K562 (cell line): ENCODE measurements at regions not wholly inside any gene's neighbourhood (a gene's known extent, or its start where the extent isn't known, plus 50 kb on each side); places are given as distances from the start of the nearest gene placed in this dataset.

ENCODE experiments used
- ATAC-seq: fragments of 200-7000 bp; cut with Tn5 transposase; 3 replicates; pipeline ENCODE4 v1.9.1; 2020; ENCODE audit warnings: moderate library complexity
- BruUV-seq: library from RNA; stranded (reverse); fragments of 400-500 nt; replicated peaks from 2 replicates; lab custom pipeline; 2021; lab: Mats Ljungman, UMichigan
- CTCF ChIA-PET: fragments of 300-600 bp; formaldehyde crosslinking; extraction: SDS; loops from one replicate; lab custom pipeline; 2021; ENCODE audit warnings: low intra/inter-chr PET ratio; lab: Yijun Ruan, JAX
- POLR2A ChIA-PET: fragments of 300-600, 350-650 bp; sonication (Branson Sonifier 250); formaldehyde crosslinking; extraction: SDS; loops from one replicate; lab custom pipeline; 2021; ENCODE audit warnings: antibody characterized with exemption, inconsistent platforms; lab: Yijun Ruan, JAX
- DNase-seq, 4 experiments: peaks; one replicate each; pipeline versions ENCODE4 v3.0.0 to v3.0.0-alpha.2; 2011 to 2018; ENCODE audit warnings: low spot score in 3 of 4, mixed read lengths in 3 of 4; ENCODE audit errors: extremely low read depth in 1 of 4
- FAIRE-seq: peaks from 2 replicates; lab custom pipeline; 2011; peaks lifted over from hg19 to GRCh38; lab: Jason Lieb, UNC
- H2AFZ ChIP-seq: 2 replicates; pipeline ENCODE4 v1.6.0; 2011; ENCODE audit warnings: low read depth, low read length, control low read depth, inconsistent platforms
- H3K27ac ChIP-seq: fragments of 200-600 bp; 3 replicates; pipeline ENCODE4 v1.8.0; 2011; ENCODE audit warnings: low read depth, mild to moderate bottlenecking, control low read depth, inconsistent platforms, low read length, moderate library complexity, mixed read lengths; ENCODE audit errors: extremely low read depth
- H3K27me3 ChIP-seq, 2 experiments: fragments of 300-600 bp in 1 of 2; 2 replicates in 1 of 2; 3 replicates in 1 of 2; pipeline versions ENCODE4 v1.6.0 to v1.8.0; 2011; ENCODE audit warnings: inconsistent platforms in 2 of 2, low read length in 2 of 2, mild to moderate bottlenecking in 1 of 2, mixed read lengths in 1 of 2, moderate library complexity in 1 of 2; ENCODE audit not compliant: control insufficient read depth in 2 of 2, insufficient read depth in 2 of 2
- H3K36me3 ChIP-seq: fragments of 300-600 bp; 3 replicates; pipeline ENCODE4 v1.8.0; 2011; ENCODE audit warnings: mild to moderate bottlenecking, low read length, inconsistent platforms; ENCODE audit not compliant: control insufficient read depth, insufficient read depth
- H3K4me1 ChIP-seq, 2 experiments: fragments of 200-600 bp in 1 of 2; replicated peaks in 1 of 2; 2 replicates in 1 of 2; 3 replicates in 1 of 2; pipeline versions ENCODE4 v1.5.1 to v1.8.0; 2011; ENCODE audit warnings: inconsistent platforms in 2 of 2, low read length in 2 of 2, mild to moderate bottlenecking in 1 of 2, mixed read lengths in 1 of 2, moderate library complexity in 1 of 2; ENCODE audit not compliant: control insufficient read depth in 2 of 2, insufficient read depth in 2 of 2
- H3K4me2 ChIP-seq: 2 replicates; pipeline ENCODE4 v1.6.1; 2011; ENCODE audit warnings: low read length, control low read depth, inconsistent platforms, mixed read lengths; ENCODE audit not compliant: insufficient read depth
- H3K4me3 ChIP-seq: fragments of 200-600 bp; sonication (generic), shearing (Covaris generic); 2 replicates; pipeline ENCODE4 v1.5.1; 2016; ENCODE audit warnings: control low read depth, inconsistent platforms
- H3K79me2 ChIP-seq: fragments of 200-600 bp; 3 replicates; pipeline ENCODE4 v1.8.0; 2011; ENCODE audit warnings: low read length, inconsistent platforms; ENCODE audit not compliant: control insufficient read depth, insufficient read depth
- H3K9ac ChIP-seq, 2 experiments: 2 replicates each; pipeline versions ENCODE4 v1.6.0 to v1.6.1; 2011; ENCODE audit warnings: low read depth in 2 of 2, low read length in 2 of 2, control low read depth in 1 of 2, inconsistent platforms in 1 of 2, mild to moderate bottlenecking in 1 of 2, mixed read lengths in 1 of 2; ENCODE audit not compliant: insufficient read depth in 1 of 2
- H3K9me1 ChIP-seq: one replicate; pipeline ENCODE4 v1.6.0; 2011; ENCODE audit warnings: inconsistent platforms, mild to moderate bottlenecking, low read length, moderate library complexity; ENCODE audit not compliant: control insufficient read depth, insufficient read depth
- H3K9me3 ChIP-seq: replicated peaks from 2 replicates; pipeline ENCODE4 v1.5.1; 2011; ENCODE audit warnings: low read depth, low read length, inconsistent platforms; ENCODE audit not compliant: control insufficient read depth, insufficient read depth
- H4K20me1 ChIP-seq: replicated peaks from 2 replicates; pipeline ENCODE4 v1.6.1; 2011; ENCODE audit warnings: low read length, inconsistent platforms, mixed read lengths; ENCODE audit not compliant: control insufficient read depth, insufficient read depth
- CTCF ChIP-seq, 3 experiments: IDR thresholded peaks in 2 of 3; conservative IDR thresholded peaks in 1 of 3; 2 replicates each; pipeline ENCODE4 v1.5.1; 2011 to 2012; ENCODE audit warnings: low read length in 3 of 3, mild to moderate bottlenecking in 3 of 3, control low read depth in 2 of 3, improper control_type of control experiment in 1 of 3, inconsistent platforms in 1 of 3, low read depth in 1 of 3, mixed read lengths in 1 of 3, moderate library complexity in 1 of 3; ENCODE audit not compliant: insufficient read depth in 2 of 3
- MCM7 ChIP-seq, 2 experiments: fragments of 450-650 bp; IDR thresholded peaks; 2 replicates each; pipeline ENCODE4 v1.6.1; 2016 to 2018
- NR2C2 ChIP-seq, 2 experiments: fragments of 200-800 bp in 1 of 2; sonication (Bioruptor generic) in 1 of 2; sonication (generic) in 1 of 2; formaldehyde crosslinking in 1 of 2; IDR thresholded peaks; 2 replicates each; pipeline versions ENCODE4 v1.6.1 to v1.8.0; 2016 to 2022; ENCODE audit warnings: mild to moderate bottlenecking in 1 of 2, missing compliant biosample characterization in 1 of 2, missing genetic modification characterization in 1 of 2, missing genetic modification reagents in 1 of 2
- NUFIP1 ChIP-seq: fragments of 450-650 bp; IDR thresholded peaks from 2 replicates; pipeline ENCODE4 v1.6.1; 2018; ENCODE audit not compliant: partially characterized antibody
- SMARCB1 ChIP-seq: IDR thresholded peaks from 2 replicates; pipeline ENCODE4 v1.6.1; 2011; ENCODE audit warnings: improper control_type of control experiment, low read depth; ENCODE audit not compliant: insufficient read length
- SMARCC2 ChIP-seq: fragments of 450-650 bp; IDR thresholded peaks from 2 replicates; pipeline ENCODE4 v1.6.1; 2017; ENCODE audit warnings: antibody characterized with exemption, moderate library complexity, mild to moderate bottlenecking, low read depth
- SRSF1 ChIP-seq: fragments of 200-400 bp; formaldehyde crosslinking; IDR thresholded peaks from 2 replicates; pipeline ENCODE4 v1.6.1; 2017; ENCODE audit warnings: mild to moderate bottlenecking, low read depth, low read length, moderate library complexity
- ZNF175 ChIP-seq: fragments of 200-800 bp; sonication (Bioruptor generic); IDR thresholded peaks from 2 replicates; pipeline ENCODE4 v1.6.1; 2016; ENCODE audit warnings: low read depth, mild to moderate bottlenecking, missing genetic modification characterization, missing compliant biosample characterization
- ZNF232 ChIP-seq: sonication (generic); formaldehyde crosslinking; IDR thresholded peaks from 2 replicates; pipeline ENCODE4 v1.8.0; 2022; ENCODE audit warnings: mild to moderate bottlenecking, missing genetic modification reagents
- ZNF253 ChIP-seq: fragments of 250-450 bp; sonication (Bioruptor Pico); conservative IDR thresholded peaks from 2 replicates; pipeline ENCODE4 v1.6.1; 2021; ENCODE audit warnings: mild to moderate bottlenecking
- ZNF76 ChIP-seq: fragments of 250-450 bp; sonication (Bioruptor Pico); IDR thresholded peaks from 2 replicates; pipeline ENCODE4 v1.4.0; 2020; ENCODE audit warnings: mild to moderate bottlenecking, moderate library complexity, borderline replicate concordance
- ZNF830 ChIP-seq: fragments of 250-450 bp; sonication (Bioruptor Pico); IDR thresholded peaks from 2 replicates; pipeline ENCODE4 v1.5.0; 2021; ENCODE audit warnings: mild to moderate bottlenecking
- WGBS: fragments of 100-300 bp; shearing (Covaris generic); methylation state at CpG from one replicate; pipeline ENCODE4 v1.1.6; 2016; ENCODE audit warnings: low coverage, mixed read lengths; ENCODE audit not compliant: insufficient coverage; ENCODE audit errors: missing lambda C conversion rate; 5-methylcytosine and 5-hydroxymethylcytosine counted together
- in situ Hi-C: fragments of 300-500 bp; cut with MboI; formaldehyde crosslinking; loops from 4 replicates; pipeline ENCODE4 v1.15.0; 2018; ENCODE audit warnings: inconsistent platforms, mixed read lengths
- intact Hi-C: fragments of 100-400 bp; cut with micrococcal nuclease; formaldehyde crosslinking; loops from 2 replicates; pipeline ENCODE4 v1.14.2; 2022
- TF ChIP-seq, protein P1 (sequence below): sonication (generic); formaldehyde crosslinking; IDR thresholded peaks from 2 replicates; pipeline ENCODE4 v1.8.0; 2022; ENCODE audit warnings: missing genetic modification reagents, mild to moderate bottlenecking, borderline replicate concordance
- TF ChIP-seq, protein P2 (sequence below), 3 experiments: fragments of 200-800 bp in 1 of 3; sonication (Bioruptor generic) in 1 of 3; sonication (generic) in 1 of 3; formaldehyde crosslinking in 1 of 3; IDR thresholded peaks; 2 replicates each; pipeline versions ENCODE4 v1.6.1 to v1.8.0; 2016 to 2022; ENCODE audit warnings: mild to moderate bottlenecking in 2 of 3, missing compliant biosample characterization in 2 of 3, missing genetic modification characterization in 2 of 3, missing genetic modification reagents in 1 of 3

DNA sequence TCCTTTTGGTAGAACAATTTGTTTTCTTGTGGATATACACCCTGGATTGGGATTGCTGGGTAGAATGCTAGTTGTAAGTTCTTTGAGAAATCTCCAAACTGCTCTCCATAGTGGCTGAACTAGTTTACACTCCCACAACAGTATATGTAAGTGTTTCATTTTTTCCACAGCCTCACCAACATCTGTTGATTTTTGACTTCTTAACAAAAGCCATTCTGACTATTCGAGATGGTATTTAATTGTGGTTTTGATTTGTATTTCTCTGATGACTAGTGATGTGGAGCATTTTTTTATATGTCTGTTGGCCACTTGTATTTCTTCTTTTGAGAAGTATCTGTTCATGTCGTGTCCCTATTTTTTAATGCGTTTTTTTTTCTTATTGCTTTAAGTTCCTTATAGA lies 444.1 kb downstream of the CBLN4 start:
- no peak overlapping the region for H3K4me2 ChIP-seq
- no peaks in the 10 kb centered on the region for H4K20me1 ChIP-seq
- H3K9ac ChIP-seq = no peak overlapping the region
- intact Hi-C loops (no loop called here), in situ Hi-C loops (no loop called here)
- H2AFZ ChIP-seq = no peak overlapping the region
- ChIA-PET CTCF (no interaction called here), POLR2A (no interaction called here)
- DNase-seq (no peak), FAIRE-seq (no peak), ATAC-seq (no peak)
- no peak overlapping the region for H3K27ac ChIP-seq
- no peaks in the 10 kb centered on the region for H3K27me3 ChIP-seq
- H3K9me3 ChIP-seq = no peaks in the 10 kb centered on the region; the same call in 1 of the 2 replicates
- WGBS = 0% methylated on average over 3 of the region's 3 CpGs
- no peak overlapping the region for H3K4me3 ChIP-seq
- H3K4me1 ChIP-seq = no peaks in the 10 kb centered on the region
- no peaks in the 10 kb centered on the region; the same call in 2 of the 3 replicates for H3K79me2 ChIP-seq
- no TSS peak for BruUV-seq
- H3K36me3 ChIP-seq = no peaks in the 10 kb centered on the region
- H3K9me1 ChIP-seq = no peaks in the 10 kb centered on the region
- no peak for TF ChIP-seq ZNF76 (CRISPR knock-in tag)
- no peak for TF ChIP-seq SRSF1
- no peak for TF ChIP-seq SMARCC2
- no peak for TF ChIP-seq SMARCB1
- TF ChIP-seq ZNF232 = no peak
- TF ChIP-seq, protein P1, sequence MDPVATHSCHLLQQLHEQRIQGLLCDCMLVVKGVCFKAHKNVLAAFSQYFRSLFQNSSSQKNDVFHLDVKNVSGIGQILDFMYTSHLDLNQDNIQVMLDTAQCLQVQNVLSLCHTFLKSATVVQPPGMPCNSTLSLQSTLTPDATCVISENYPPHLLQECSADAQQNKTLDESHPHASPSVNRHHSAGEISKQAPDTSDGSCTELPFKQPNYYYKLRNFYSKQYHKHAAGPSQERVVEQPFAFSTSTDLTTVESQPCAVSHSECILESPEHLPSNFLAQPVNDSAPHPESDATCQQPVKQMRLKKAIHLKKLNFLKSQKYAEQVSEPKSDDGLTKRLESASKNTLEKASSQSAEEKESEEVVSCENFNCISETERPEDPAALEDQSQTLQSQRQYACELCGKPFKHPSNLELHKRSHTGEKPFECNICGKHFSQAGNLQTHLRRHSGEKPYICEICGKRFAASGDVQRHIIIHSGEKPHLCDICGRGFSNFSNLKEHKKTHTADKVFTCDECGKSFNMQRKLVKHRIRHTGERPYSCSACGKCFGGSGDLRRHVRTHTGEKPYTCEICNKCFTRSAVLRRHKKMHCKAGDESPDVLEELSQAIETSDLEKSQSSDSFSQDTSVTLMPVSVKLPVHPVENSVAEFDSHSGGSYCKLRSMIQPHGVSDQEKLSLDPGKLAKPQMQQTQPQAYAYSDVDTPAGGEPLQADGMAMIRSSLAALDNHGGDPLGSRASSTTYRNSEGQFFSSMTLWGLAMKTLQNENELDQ (CRISPR knock-in tag) = no peak
- TF ChIP-seq MCM7 (IDR thresholded peaks at IDR 0.05) = no peak
- TF ChIP-seq NR2C2 (CRISPR knock-in tag; IDR thresholded peaks at IDR 0.05) = no peak
- no peak for TF ChIP-seq NR2C2 (tag; IDR thresholded peaks at IDR 0.05)
- TF ChIP-seq ZNF830 (CRISPR knock-in tag) = no peak
- TF ChIP-seq CTCF (IDR thresholded peaks at IDR 0.05 in 2 of 3, conservative IDR thresholded peaks at IDR 0.05 in 1 of 3; ENCODE audit: insufficient read depth in 2 of 3, low read depth in 1 of 3, low read length in 3 of 3) = no peak
- no peak for TF ChIP-seq NUFIP1
- no peak for TF ChIP-seq ZNF253 (CRISPR knock-in tag)
- TF ChIP-seq, protein P2, sequence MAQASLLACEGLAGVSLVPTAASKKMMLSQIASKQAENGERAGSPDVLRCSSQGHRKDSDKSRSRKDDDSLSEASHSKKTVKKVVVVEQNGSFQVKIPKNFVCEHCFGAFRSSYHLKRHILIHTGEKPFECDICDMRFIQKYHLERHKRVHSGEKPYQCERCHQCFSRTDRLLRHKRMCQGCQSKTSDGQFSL (CRISPR knock-in tag; IDR thresholded peaks at IDR 0.05) = no peak
- TF ChIP-seq, protein P2 (tag; IDR thresholded peaks at IDR 0.05) = no peak
- no peak for TF ChIP-seq ZNF175 (CRISPR knock-in tag)
